Transverse colon (tissue), 4 donors: ENCODE measurements at regions not wholly inside any gene's neighbourhood (a gene's known extent, or its start where the extent isn't known, plus 50 kb on each side); places are given as distances from the start of the nearest gene placed in this dataset.

ENCODE experiments used
- POLR2A ChIP-seq: fragments of 450-650 bp; IDR thresholded peaks from one replicate; pipeline ENCODE4 v1.6.1; 2016; ENCODE audit warnings: antibody characterized with exemption, mild to moderate bottlenecking, moderate library complexity
- POLR2AphosphoS5 ChIP-seq, 3 donors: sonication (generic); formaldehyde crosslinking; IDR thresholded peaks; one replicate each; pipeline ENCODE4 v1.6.1; 2016; ENCODE audit warnings: antibody characterized with exemption in 3 of 3
- TF ChIP-seq, protein P1 (sequence below), 5 experiments: fragments of 200-600 bp in 3 of 5; fragments of 450-650 bp in 2 of 5; sonication (generic) in 3 of 5; IDR thresholded peaks; 1 replicate in 2 of 5; 2 replicates in 3 of 5; pipeline ENCODE4 v1.5.1; 2016 to 2017; ENCODE audit warnings: antibody characterized with exemption in 5 of 5, inconsistent platforms in 3 of 5, mild to moderate bottlenecking in 2 of 5, moderate library complexity in 1 of 5

DNA sequence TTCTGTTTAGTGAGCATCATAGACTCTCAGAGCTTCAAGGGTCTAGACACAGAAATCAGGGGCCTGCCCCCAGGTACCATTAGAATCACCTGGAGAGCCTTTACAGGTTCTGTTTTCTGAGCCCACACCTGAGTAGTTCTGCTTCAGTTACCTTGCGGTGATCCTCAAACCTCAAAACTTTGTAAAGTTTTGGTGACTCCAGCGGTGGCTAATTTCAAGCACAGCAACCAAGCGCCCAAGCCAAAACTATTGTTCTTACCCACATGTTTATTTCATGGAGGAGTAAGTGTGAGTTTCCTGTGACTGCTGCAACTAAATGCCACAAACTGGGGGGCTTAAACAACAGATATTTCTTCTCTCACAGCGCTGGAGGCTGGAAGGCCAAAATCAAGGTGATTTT is 108.9 kb downstream of the FOXD1 start:
- TF ChIP-seq, protein P1, sequence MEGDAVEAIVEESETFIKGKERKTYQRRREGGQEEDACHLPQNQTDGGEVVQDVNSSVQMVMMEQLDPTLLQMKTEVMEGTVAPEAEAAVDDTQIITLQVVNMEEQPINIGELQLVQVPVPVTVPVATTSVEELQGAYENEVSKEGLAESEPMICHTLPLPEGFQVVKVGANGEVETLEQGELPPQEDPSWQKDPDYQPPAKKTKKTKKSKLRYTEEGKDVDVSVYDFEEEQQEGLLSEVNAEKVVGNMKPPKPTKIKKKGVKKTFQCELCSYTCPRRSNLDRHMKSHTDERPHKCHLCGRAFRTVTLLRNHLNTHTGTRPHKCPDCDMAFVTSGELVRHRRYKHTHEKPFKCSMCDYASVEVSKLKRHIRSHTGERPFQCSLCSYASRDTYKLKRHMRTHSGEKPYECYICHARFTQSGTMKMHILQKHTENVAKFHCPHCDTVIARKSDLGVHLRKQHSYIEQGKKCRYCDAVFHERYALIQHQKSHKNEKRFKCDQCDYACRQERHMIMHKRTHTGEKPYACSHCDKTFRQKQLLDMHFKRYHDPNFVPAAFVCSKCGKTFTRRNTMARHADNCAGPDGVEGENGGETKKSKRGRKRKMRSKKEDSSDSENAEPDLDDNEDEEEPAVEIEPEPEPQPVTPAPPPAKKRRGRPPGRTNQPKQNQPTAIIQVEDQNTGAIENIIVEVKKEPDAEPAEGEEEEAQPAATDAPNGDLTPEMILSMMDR (IDR thresholded peaks at IDR 0.05) = no peak
- TF ChIP-seq POLR2A (no peak), POLR2AphosphoS5 (IDR thresholded peaks at IDR 0.05) (no peak)
